Peyer's patch (tissue), 4 donors: ENCODE measurements at regions not wholly inside any gene's neighbourhood (a gene's known extent, or its start where the extent isn't known, plus 50 kb on each side); places are given as distances from the start of the nearest gene placed in this dataset.

Experiments
- DNase-seq, 3 donors: peaks; one replicate each; pipeline ENCODE4 v3.0.0-alpha.2; 2017 to 2019
- H3K27ac ChIP-seq, 4 donors: fragments of 200-600 bp; sonication (generic); one replicate each; pipeline ENCODE4 v1.5.1; 2016 to 2019
- H3K27me3 ChIP-seq, 2 donors: fragments of 200-600 bp; sonication (generic); one replicate each; pipeline ENCODE4 v1.5.1; 2019
- H3K36me3 ChIP-seq, 3 donors: fragments of 200-600 bp; sonication (generic); one replicate each; pipeline ENCODE4 v1.5.1; 2016 to 2019
- H3K4me1 ChIP-seq, 4 donors: fragments of 200-600 bp; sonication (generic); one replicate each; pipeline ENCODE4 v1.5.1; 2016 to 2019
- H3K4me3 ChIP-seq, 4 donors: fragments of 200-600 bp; sonication (generic); 1 replicate in 3 of 4; 2 replicates in 1 of 4; pipeline ENCODE4 v1.5.1; 2016 to 2019; ENCODE audit warnings: mild to moderate bottlenecking in 1 of 4
- H3K9me3 ChIP-seq, 4 donors: fragments of 200-600 bp; sonication (generic); one replicate each; pipeline ENCODE4 v1.5.1; 2016 to 2019; ENCODE audit warnings: mild to moderate bottlenecking in 1 of 4
- CTCF ChIP-seq, 6 experiments: fragments of 450-650 bp in 4 of 6; fragments of 200-600 bp in 2 of 6; sonication (generic) in 1 of 6; IDR thresholded peaks; one replicate each; pipeline ENCODE4 v1.5.1; 2017 to 2019; ENCODE audit warnings: antibody characterized with exemption in 6 of 6, mild to moderate bottlenecking in 3 of 6, moderate library complexity in 1 of 6
- POLR2A ChIP-seq, 2 donors: fragments of 450-650 bp; IDR thresholded peaks; one replicate each; pipeline ENCODE4 v1.5.1; 2017; ENCODE audit warnings: antibody characterized with exemption in 2 of 2, mild to moderate bottlenecking in 2 of 2, moderate library complexity in 2 of 2

DNA sequence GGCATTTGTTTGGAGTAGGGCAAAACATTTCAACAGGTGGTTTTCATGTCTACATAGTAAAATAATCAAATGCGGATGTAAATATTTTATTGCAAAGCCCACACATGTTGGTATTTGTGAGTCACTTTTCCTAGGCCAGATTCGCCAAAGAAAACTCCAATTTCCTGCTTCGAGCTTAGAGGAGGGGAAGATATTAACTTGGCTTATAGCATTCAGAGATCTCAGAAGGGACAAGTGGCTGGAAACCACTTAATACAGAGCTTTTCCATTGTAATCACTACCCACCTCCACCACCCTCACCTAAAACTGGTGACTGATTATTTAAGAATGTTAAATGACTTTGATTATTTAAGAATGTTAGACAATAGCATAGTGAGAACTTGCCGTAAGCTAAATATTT is 530.6 kb upstream of the SPRY2 start:
- TF ChIP-seq POLR2A (IDR thresholded peaks at IDR 0.05) (no peak), CTCF (IDR thresholded peaks at IDR 0.05) (no peak)
- H3K27me3 ChIP-seq = no peaks in the 10 kb centered on the region
- no peaks in the 10 kb centered on the region for H3K4me1 ChIP-seq
- no peaks in the 10 kb centered on the region for H3K36me3 ChIP-seq
- no peaks in the 10 kb centered on the region for H3K9me3 ChIP-seq
- no peak for DNase-seq
- H3K4me3 ChIP-seq = no peak overlapping the region
- H3K27ac ChIP-seq = no peak overlapping the region

GRCh38 chr13:80870186-80870585 is 529.3 kb upstream of the SPRY2 start:
- no peak overlapping the region for H3K4me3 ChIP-seq
- no peak for DNase-seq
- no peaks in the 10 kb centered on the region for H3K9me3 ChIP-seq
- no peaks in the 10 kb centered on the region for H3K36me3 ChIP-seq
- no peaks in the 10 kb centered on the region for H3K27me3 ChIP-seq
- no peak overlapping the region for H3K27ac ChIP-seq
- TF ChIP-seq CTCF (IDR thresholded peaks at IDR 0.05) (no peak), POLR2A (IDR thresholded peaks at IDR 0.05) (no peak)
- H3K4me1 ChIP-seq = no peaks in the 10 kb centered on the region

- Histone ChIP-seq H3K36me3 (no peaks in the 10 kb centered on the region), H3K4me3 (no peak overlapping the region), H3K27ac (no peak overlapping the region), H3K27me3 (no peaks in the 10 kb centered on the region), H3K9me3 (no peaks in the 10 kb centered on the region), H3K4me1 (no peaks in the 10 kb centered on the region)
- TF ChIP-seq CTCF (IDR thresholded peaks at IDR 0.05) (no peak), POLR2A (IDR thresholded peaks at IDR 0.05) (no peak)
- DNase-seq = no peak
Measured at GRCh38 chr13:80866921-80867320, 526.0 kb upstream of the SPRY2 start.

DNA sequence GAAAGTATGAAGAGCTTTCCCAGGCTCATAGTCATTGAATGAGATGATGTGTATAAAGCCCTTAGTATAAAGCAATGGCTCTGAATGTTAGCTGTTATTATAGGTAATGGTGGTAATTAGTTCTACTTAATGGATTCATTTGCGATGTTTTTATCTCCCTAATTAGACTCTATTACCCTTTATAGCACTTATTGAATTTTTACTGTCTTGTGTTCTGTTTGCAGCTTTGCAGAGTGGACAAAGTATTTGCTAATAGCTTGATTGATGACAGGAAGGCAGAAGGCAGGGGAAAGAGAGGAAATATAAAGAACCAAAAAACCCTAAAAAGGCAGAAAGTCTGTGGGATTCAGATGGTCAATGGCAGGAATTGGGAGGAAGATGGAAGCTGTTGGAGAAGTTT is 524.4 kb upstream of the SPRY2 start:
- Histone ChIP-seq H3K4me1 (no peaks in the 10 kb centered on the region), H3K27ac (no peak overlapping the region), H3K4me3 (no peak overlapping the region), H3K9me3 (no peaks in the 10 kb centered on the region), H3K27me3 (no peaks in the 10 kb centered on the region), H3K36me3 (no peaks in the 10 kb centered on the region)
- DNase-seq = no peak
- TF ChIP-seq POLR2A (IDR thresholded peaks at IDR 0.05) = no peak
- no peak for TF ChIP-seq CTCF (IDR thresholded peaks at IDR 0.05)

- H3K9me3 ChIP-seq = no peaks in the 10 kb centered on the region
- no peak overlapping the region for H3K27ac ChIP-seq
- no peak overlapping the region for H3K4me3 ChIP-seq
- no peaks in the 10 kb centered on the region for H3K36me3 ChIP-seq
- H3K27me3 ChIP-seq = no peaks in the 10 kb centered on the region
- DNase-seq = no peak
- TF ChIP-seq CTCF (IDR thresholded peaks at IDR 0.05) = no peak
- no peak for TF ChIP-seq POLR2A (IDR thresholded peaks at IDR 0.05)
- H3K4me1 ChIP-seq = no peaks in the 10 kb centered on the region
Measured at GRCh38 chr13:80862456-80862855, 521.5 kb upstream of the SPRY2 start.

- H3K9me3 ChIP-seq = no peaks in the 10 kb centered on the region
- no peak overlapping the region for H3K4me3 ChIP-seq
- DNase-seq = no peak
- no peak overlapping the region for H3K27ac ChIP-seq
- H3K27me3 ChIP-seq = no peaks in the 10 kb centered on the region
- TF ChIP-seq CTCF (IDR thresholded peaks at IDR 0.05) (no peak), POLR2A (IDR thresholded peaks at IDR 0.05) (no peak)
- H3K4me1 ChIP-seq = no peaks in the 10 kb centered on the region
- no peaks in the 10 kb centered on the region for H3K36me3 ChIP-seq
Measured at GRCh38 chr13:80860845-80861244, 519.9 kb upstream of the SPRY2 start.
